Activated naive CD8-positive, alpha-beta T cell (primary cell): ENCODE measurements at regions not wholly inside any gene's neighbourhood (a gene's known extent, or its start where the extent isn't known, plus 50 kb on each side); places are given as distances from the start of the nearest gene placed in this dataset.

ENCODE experiments used
- H3K27ac Mint-ChIP-seq: one replicate; pipeline ENCODE4 v1.8.0; 2021; ENCODE audit warnings: mixed read lengths
- H3K27me3 Mint-ChIP-seq: one replicate; pipeline ENCODE4 v1.8.0; 2021; ENCODE audit warnings: mixed read lengths
- H3K36me3 Mint-ChIP-seq: one replicate; pipeline ENCODE4 v1.8.0; 2021; ENCODE audit warnings: mixed read lengths
- H3K4me1 Mint-ChIP-seq: one replicate; pipeline ENCODE4 v1.8.0; 2021; ENCODE audit warnings: low read depth, mixed read lengths
- H3K4me3 Mint-ChIP-seq: one replicate; pipeline ENCODE4 v1.8.0; 2021; ENCODE audit warnings: mild to moderate bottlenecking, mixed read lengths
- H3K9me3 Mint-ChIP-seq: one replicate; pipeline ENCODE4 v1.8.0; 2021; ENCODE audit warnings: low read depth, mixed read lengths

DNA sequence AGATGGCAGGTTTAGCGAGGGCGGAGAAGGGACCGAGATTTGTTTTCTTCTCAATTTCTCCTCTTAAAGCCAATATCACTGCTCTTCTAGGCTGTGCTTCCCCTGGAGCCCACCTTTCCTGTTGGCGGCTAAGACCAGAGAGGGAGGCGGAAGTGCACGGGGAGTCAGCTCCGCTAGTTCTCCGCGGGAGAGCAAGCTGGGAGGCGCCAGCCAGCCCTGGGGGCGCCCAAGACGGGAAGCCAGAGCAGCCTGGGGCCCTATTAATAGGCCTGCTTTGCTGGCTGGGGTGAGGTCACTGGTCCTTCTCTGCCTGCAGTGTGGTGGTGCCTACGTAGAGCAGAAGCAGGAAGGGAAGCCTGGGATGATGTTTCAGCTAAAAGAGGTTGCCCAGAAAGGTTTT is 61.6 kb downstream of the LSM5 start:
- Mint-ChIP-seq H3K27me3 (peaks cover 54% of the 10 kb centered on the region), H3K27ac (no peak overlapping the region), H3K4me1 (no peaks in the 10 kb centered on the region), H3K9me3 (peaks cover 8% of the 10 kb centered on the region), H3K36me3 (no peaks in the 10 kb centered on the region), H3K4me3 (no peak overlapping the region)

- H3K36me3 Mint-ChIP-seq = no peaks in the 10 kb centered on the region
- H3K27ac Mint-ChIP-seq = no peak overlapping the region
- peaks cover 11% of the 10 kb centered on the region for H3K9me3 Mint-ChIP-seq
- peaks cover 56% of the 10 kb centered on the region for H3K27me3 Mint-ChIP-seq
- no peaks in the 10 kb centered on the region for H3K4me1 Mint-ChIP-seq
- no peak overlapping the region for H3K4me3 Mint-ChIP-seq
Measured at GRCh38 chr7:32427769-32428291, 62.4 kb downstream of the LSM5 start.

- no peak overlapping the region for H3K4me3 Mint-ChIP-seq
- H3K27me3 Mint-ChIP-seq = peaks cover 16% of the 10 kb centered on the region
- no peak overlapping the region for H3K27ac Mint-ChIP-seq
- H3K36me3 Mint-ChIP-seq = no peaks in the 10 kb centered on the region
- no peaks in the 10 kb centered on the region for H3K4me1 Mint-ChIP-seq
- no peaks in the 10 kb centered on the region for H3K9me3 Mint-ChIP-seq
Measured at GRCh38 chr7:32416846-32417245, 73.3 kb downstream of the LSM5 start.

DNA sequence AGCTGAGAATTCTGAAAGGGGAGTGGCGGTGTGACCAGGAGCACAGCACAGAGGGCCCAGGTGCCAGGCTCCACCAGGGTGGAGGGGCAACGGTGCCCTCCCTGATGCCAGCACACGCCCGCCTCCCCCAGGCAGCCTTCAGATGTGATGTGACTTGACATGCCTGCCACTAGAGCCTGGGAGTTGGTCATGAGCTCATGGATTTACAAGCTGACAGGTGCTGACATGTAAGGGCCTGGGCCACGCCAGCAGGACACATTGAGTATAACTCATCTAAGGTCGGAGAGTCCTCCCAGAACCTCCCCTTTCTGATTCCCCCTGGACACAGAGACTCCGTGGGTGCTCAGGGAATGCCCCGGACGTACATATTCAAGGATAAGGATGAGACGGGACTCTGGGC is 74.2 kb downstream of the LSM5 start:
- Mint-ChIP-seq H3K4me1 (no peaks in the 10 kb centered on the region), H3K27me3 (peaks cover 14% of the 10 kb centered on the region), H3K36me3 (no peaks in the 10 kb centered on the region), H3K27ac (no peak overlapping the region), H3K4me3 (no peak overlapping the region), H3K9me3 (no peaks in the 10 kb centered on the region)

DNA sequence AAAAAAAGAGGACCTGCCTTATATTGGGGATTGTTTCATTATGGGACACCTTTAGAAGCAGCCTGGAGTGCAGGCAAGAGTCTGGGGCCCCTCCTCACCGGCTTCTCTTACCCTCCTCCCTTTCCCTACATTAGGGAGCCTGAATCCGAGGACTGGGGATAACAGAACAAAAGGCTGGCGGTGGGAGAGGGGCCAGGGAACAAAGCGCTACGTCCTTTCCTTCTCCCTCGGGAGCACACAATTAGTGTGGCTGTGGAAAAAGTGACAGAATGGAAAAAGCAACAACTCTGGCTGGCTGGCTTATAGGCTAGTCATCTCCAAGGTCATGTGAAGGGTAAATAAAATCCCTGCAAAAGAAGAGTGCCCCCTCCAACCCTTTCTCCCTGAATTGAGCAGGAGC is 74.7 kb downstream of the LSM5 start:
- H3K9me3 Mint-ChIP-seq = no peaks in the 10 kb centered on the region
- no peak overlapping the region for H3K4me3 Mint-ChIP-seq
- H3K36me3 Mint-ChIP-seq = no peaks in the 10 kb centered on the region
- no peak overlapping the region for H3K27ac Mint-ChIP-seq
- no peaks in the 10 kb centered on the region for H3K4me1 Mint-ChIP-seq
- H3K27me3 Mint-ChIP-seq = peaks cover 14% of the 10 kb centered on the region

GRCh38 chr7:32412471-32412870 is 77.7 kb downstream of the LSM5 start:
- H3K27me3 Mint-ChIP-seq = peaks cover 10% of the 10 kb centered on the region

DNA sequence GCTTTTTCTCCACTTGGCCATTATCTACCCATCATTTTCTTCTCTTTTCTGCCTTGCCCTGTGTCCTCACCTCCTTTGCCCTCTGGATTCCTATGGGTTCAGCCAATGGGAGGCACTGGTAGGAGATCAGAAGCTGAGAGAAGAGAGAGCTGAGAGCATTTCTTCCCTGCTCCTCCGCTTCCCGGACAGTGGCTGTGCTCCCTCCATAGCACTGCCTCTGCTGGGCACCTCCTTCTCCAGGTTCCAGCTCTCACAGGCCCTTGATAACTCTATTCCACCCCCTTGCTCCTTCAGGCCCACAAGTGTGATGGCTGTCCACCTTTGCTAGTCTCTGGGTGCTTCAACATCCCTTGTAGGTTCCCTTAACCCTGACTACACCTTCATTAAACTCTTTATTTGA is 79.6 kb downstream of the LSM5 start:
- H3K9me3 Mint-ChIP-seq = no peaks in the 10 kb centered on the region
- H3K36me3 Mint-ChIP-seq = no peaks in the 10 kb centered on the region
- peaks cover 9% of the 10 kb centered on the region for H3K27me3 Mint-ChIP-seq
- H3K27ac Mint-ChIP-seq = no peak overlapping the region
- H3K4me1 Mint-ChIP-seq = no peaks in the 10 kb centered on the region
- H3K4me3 Mint-ChIP-seq = no peak overlapping the region

More at GRCh38 chr7:32412471-32412870, 77.7 kb downstream of the LSM5 start:
- H3K36me3 Mint-ChIP-seq = no peaks in the 10 kb centered on the region
- H3K4me3 Mint-ChIP-seq = no peak overlapping the region
- no peak overlapping the region for H3K27ac Mint-ChIP-seq
- no peaks in the 10 kb centered on the region for H3K9me3 Mint-ChIP-seq
- no peaks in the 10 kb centered on the region for H3K4me1 Mint-ChIP-seq

GRCh38 chr7:32406386-32406785 is 83.8 kb downstream of the LSM5 start:
- Mint-ChIP-seq H3K36me3 (no peaks in the 10 kb centered on the region), H3K4me1 (no peaks in the 10 kb centered on the region), H3K27ac (no peak overlapping the region), H3K27me3 (peaks cover 7% of the 10 kb centered on the region), H3K4me3 (no peak overlapping the region), H3K9me3 (no peaks in the 10 kb centered on the region)

DNA sequence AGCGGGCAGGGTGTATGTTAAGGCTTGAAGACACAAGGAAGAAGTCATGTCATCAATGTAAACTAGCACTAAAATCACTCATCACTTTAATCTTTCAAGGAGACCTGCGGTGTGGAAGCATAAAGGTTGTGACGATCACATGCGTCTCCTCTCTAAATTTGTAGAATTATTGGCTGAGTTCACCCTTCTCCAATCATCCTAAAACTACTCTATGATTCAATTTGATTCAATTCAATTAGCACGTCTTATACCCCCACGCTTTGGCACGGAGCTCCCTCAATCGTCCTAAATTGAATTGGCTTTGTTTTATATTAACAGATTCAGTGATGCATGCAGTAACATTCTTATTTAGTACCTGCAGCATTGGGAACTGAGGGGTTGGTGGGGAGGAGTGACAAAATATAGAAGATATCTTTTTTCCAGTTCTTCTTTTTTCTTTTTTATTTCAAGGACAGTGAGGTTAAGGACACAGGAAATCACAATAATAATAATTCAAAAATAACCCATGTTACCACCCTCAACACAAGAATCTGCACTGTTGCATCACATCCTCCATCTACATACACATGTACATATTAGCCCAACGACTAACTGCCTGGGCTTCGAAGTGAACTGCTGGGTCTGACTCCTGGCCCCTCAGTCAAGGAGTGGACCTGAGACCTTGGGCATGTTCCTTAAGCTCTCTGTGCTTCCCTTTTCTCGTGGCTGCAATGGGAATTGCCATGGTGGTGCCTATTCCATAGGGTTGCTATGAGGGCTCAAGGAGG is 86.5 kb downstream of the LSM5 start:
- H3K9me3 Mint-ChIP-seq = no peaks in the 10 kb centered on the region

DNA sequence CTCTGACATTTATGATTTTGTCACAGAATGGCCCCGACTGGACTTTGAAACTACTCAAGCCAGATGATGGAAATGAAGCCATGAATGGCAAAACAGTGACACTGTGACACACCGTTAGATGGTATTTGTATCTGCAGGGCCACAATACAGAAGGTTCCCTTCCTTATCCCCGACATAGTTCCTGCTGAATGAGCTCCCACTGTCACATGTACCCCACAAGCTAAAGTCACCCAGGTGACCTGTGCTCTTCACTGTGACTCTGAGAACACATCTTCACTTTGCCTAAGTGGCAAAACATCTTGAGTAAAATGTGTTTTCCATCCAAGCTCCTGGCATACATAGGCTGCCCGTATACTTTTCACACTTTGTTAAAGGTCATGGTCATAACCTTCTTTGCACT is 89.5 kb downstream of the LSM5 start:
- H3K27me3 Mint-ChIP-seq = peaks cover under 1% of the 10 kb centered on the region
- H3K9me3 Mint-ChIP-seq = no peaks in the 10 kb centered on the region
- no peaks in the 10 kb centered on the region for H3K36me3 Mint-ChIP-seq
- H3K4me3 Mint-ChIP-seq = no peak overlapping the region
- no peaks in the 10 kb centered on the region for H3K4me1 Mint-ChIP-seq
- no peak overlapping the region for H3K27ac Mint-ChIP-seq

More for the DNA sequence above, 86.5 kb downstream of the LSM5 start:
- no peak overlapping the region for H3K27ac Mint-ChIP-seq
- H3K4me1 Mint-ChIP-seq = no peaks in the 10 kb centered on the region
- H3K4me3 Mint-ChIP-seq = no peak overlapping the region
- H3K27me3 Mint-ChIP-seq = peaks cover 7% of the 10 kb centered on the region
- H3K36me3 Mint-ChIP-seq = no peaks in the 10 kb centered on the region

DNA sequence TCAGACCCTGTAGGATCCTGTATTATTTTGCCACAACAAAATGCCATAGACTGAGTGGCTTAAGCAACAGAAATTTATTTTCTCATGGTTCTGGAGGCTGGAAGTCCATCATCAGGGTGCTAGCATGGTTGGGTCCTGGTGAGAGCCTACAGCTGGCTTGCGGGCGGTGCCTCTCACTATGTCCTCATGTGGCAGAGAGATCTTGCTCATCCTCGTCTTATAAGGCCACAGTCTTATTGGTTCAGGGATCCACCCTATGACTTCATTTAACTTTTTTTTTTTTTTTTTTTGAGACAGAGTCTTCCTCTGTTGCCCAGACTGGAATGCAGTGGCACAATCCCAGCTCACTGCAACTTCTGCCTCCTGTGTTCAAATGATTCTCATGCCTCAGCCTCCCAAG is 90.9 kb downstream of the LSM5 start:
- Mint-ChIP-seq H3K27me3 (no peaks in the 10 kb centered on the region), H3K4me1 (no peaks in the 10 kb centered on the region), H3K27ac (no peak overlapping the region), H3K36me3 (no peaks in the 10 kb centered on the region), H3K9me3 (no peaks in the 10 kb centered on the region), H3K4me3 (no peak overlapping the region)

GRCh38 chr7:32395168-32395567 is 95.0 kb downstream of the LSM5 start:
- Mint-ChIP-seq H3K36me3 (no peaks in the 10 kb centered on the region), H3K4me1 (no peaks in the 10 kb centered on the region), H3K9me3 (no peaks in the 10 kb centered on the region), H3K27me3 (peaks cover 2% of the 10 kb centered on the region), H3K27ac (no peak overlapping the region), H3K4me3 (no peak overlapping the region)

- H3K9me3 Mint-ChIP-seq = no peaks in the 10 kb centered on the region
- no peaks in the 10 kb centered on the region for H3K4me1 Mint-ChIP-seq
- no peak overlapping the region for H3K27ac Mint-ChIP-seq
- no peak overlapping the region for H3K4me3 Mint-ChIP-seq
- no peaks in the 10 kb centered on the region for H3K36me3 Mint-ChIP-seq
- H3K27me3 Mint-ChIP-seq = peaks cover 2% of the 10 kb centered on the region
Measured at GRCh38 chr7:32393861-32394260, 96.3 kb downstream of the LSM5 start.

DNA sequence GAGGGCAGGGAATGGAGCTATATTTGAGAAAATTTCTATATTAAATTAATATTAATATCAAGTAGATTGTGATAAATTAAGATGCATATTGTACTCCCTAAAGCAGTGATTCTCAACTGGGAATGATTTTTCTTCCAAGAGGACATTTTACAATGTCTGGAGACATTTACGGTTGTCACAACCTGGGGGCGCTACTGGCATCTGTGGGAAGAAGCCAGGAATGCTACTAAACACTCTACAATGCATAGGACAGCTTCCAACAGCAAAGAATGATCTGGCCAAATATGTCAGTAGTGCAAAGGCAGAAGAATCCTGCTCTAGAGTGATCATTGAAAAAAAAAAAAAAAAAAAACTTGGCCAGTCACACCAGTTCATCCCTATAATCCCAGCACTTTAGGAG is 100.0 kb downstream of the LSM5 start:
- no peaks in the 10 kb centered on the region for H3K4me1 Mint-ChIP-seq
- no peak overlapping the region for H3K4me3 Mint-ChIP-seq
- peaks cover 2% of the 10 kb centered on the region for H3K27me3 Mint-ChIP-seq
- no peaks in the 10 kb centered on the region for H3K36me3 Mint-ChIP-seq
- H3K9me3 Mint-ChIP-seq = no peaks in the 10 kb centered on the region
- no peak overlapping the region for H3K27ac Mint-ChIP-seq

DNA sequence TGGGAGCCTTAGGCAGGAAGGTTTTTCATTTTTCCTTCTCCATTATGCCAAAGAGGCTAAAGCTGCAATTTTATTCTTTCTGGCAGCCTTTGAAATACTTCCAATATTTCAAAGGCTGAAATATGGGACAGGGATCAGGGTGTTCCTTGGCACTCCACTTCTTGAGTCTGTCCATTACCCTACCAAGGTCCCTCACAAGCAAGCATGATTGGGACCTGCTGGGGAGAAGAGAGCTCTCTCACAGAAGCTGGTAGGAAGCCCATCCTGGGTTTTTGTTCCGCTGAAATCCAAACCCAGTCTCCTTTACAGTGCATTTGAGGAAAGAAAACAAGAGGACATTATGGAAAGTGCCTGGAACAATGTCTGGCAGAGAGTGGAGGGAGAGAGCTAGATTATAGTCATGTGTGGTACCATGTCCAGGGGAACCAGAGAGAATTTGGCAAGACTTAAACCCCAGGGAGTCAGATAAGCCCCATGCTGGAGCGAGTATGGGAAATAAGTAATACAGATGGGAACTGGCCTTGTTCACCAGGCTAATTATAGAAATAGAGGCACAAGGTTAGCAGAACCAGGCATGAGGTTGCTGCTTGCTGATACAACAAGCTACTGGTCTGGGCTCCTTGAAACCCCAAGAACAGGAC is 104.7 kb downstream of the LSM5 start:
- Mint-ChIP-seq H3K9me3 (peaks cover 3% of the 10 kb centered on the region), H3K4me1 (no peaks in the 10 kb centered on the region), H3K4me3 (no peak overlapping the region), H3K27ac (no peak overlapping the region), H3K36me3 (no peaks in the 10 kb centered on the region), H3K27me3 (peaks cover 10% of the 10 kb centered on the region)
